Keratinocyte (primary cell): ENCODE measurements at regions not wholly inside any gene's neighbourhood (a gene's known extent, or its start where the extent isn't known, plus 50 kb on each side); places are given as distances from the start of the nearest gene placed in this dataset.
A peak's percentile ranks its signal among the peaks of the same experiment; 100 is the strongest.

Experiments
- DNase-seq: peaks from one replicate; pipeline ENCODE4 v3.0.0-alpha.2; 2011; ENCODE audit warnings: low read depth, missing footprints, low spot score
- FAIRE-seq: peaks from 2 replicates; lab custom pipeline; 2011; peaks lifted over from hg19 to GRCh38; lab: Jason Lieb, UNC
- H2AFZ ChIP-seq: 2 replicates; pipeline ENCODE4 v1.6.0; 2012; ENCODE audit warnings: low read length, control low read depth, inconsistent platforms; ENCODE audit not compliant: control insufficient read depth
- H3K27ac ChIP-seq: 2 replicates; pipeline ENCODE4 v1.5.1; 2011; ENCODE audit warnings: low read length; ENCODE audit not compliant: control insufficient read depth, insufficient read depth
- H3K27me3 ChIP-seq: 3 replicates; pipeline ENCODE4 v1.6.0; 2011; ENCODE audit warnings: low read length; ENCODE audit not compliant: control insufficient read depth, insufficient read depth; ENCODE audit errors: extremely low read depth
- H3K36me3 ChIP-seq, 2 experiments: 2 replicates in 1 of 2; 3 replicates in 1 of 2; pipeline ENCODE4 v1.5.1; 2011; ENCODE audit warnings: low read length in 2 of 2, mild to moderate bottlenecking in 1 of 2; ENCODE audit not compliant: control insufficient read depth in 2 of 2, insufficient read depth in 2 of 2; ENCODE audit errors: extremely low read depth in 1 of 2
- H3K4me1 ChIP-seq: 3 replicates; pipeline ENCODE4 v1.5.1; 2011; ENCODE audit warnings: low read length; ENCODE audit not compliant: control insufficient read depth, insufficient read depth; ENCODE audit errors: extremely low read depth
- H3K4me2 ChIP-seq: 3 replicates; pipeline ENCODE4 v1.6.0; 2011; ENCODE audit warnings: low read depth, low read length; ENCODE audit not compliant: control insufficient read depth, insufficient read depth; ENCODE audit errors: extremely low read depth
- H3K4me3 ChIP-seq, 3 experiments: fragments of 200-600 bp in 1 of 3; sonication (generic) in 1 of 3; 2 replicates in 2 of 3; 3 replicates in 1 of 3; pipeline ENCODE4 v1.5.1; 2011 to 2016; ENCODE audit warnings: low read length in 3 of 3, mild to moderate bottlenecking in 3 of 3, control low read depth in 2 of 3, inconsistent platforms in 1 of 3, low read depth in 1 of 3, mixed read lengths in 1 of 3, mixed run types in 1 of 3, moderate library complexity in 1 of 3; ENCODE audit not compliant: control insufficient read depth in 2 of 3, insufficient read depth in 2 of 3; ENCODE audit errors: extremely low read depth in 1 of 3
- H3K79me2 ChIP-seq: 2 replicates; pipeline ENCODE4 v1.6.0; 2012; ENCODE audit warnings: low read length; ENCODE audit not compliant: control insufficient read depth, insufficient read depth
- H3K9ac ChIP-seq: 3 replicates; pipeline ENCODE4 v1.6.0; 2011; ENCODE audit warnings: low read length; ENCODE audit not compliant: control insufficient read depth, insufficient read depth; ENCODE audit errors: extremely low read depth
- H3K9me1 ChIP-seq: 3 replicates; pipeline ENCODE4 v1.6.0; 2011; ENCODE audit warnings: low read length; ENCODE audit not compliant: control insufficient read depth, insufficient read depth; ENCODE audit errors: extremely low read depth
- H3K9me3 ChIP-seq: 2 replicates; pipeline ENCODE4 v1.5.1; 2012; ENCODE audit warnings: low read depth, low read length; ENCODE audit not compliant: control insufficient read depth
- H4K20me1 ChIP-seq: 3 replicates; pipeline ENCODE4 v1.6.0; 2011; ENCODE audit warnings: low read length; ENCODE audit not compliant: control insufficient read depth, insufficient read depth; ENCODE audit errors: extremely low read depth
- CTCF ChIP-seq, 3 experiments: IDR thresholded peaks in 1 of 3; conservative IDR thresholded peaks in 1 of 3; optimal IDR thresholded peaks in 1 of 3; 2 replicates in 2 of 3; 3 replicates in 1 of 3; pipeline versions ENCODE3 to v1.5.1; 2011; ENCODE audit warnings: low read length in 3 of 3, mild to moderate bottlenecking in 3 of 3, moderate library complexity in 2 of 3, control low read depth in 1 of 3, inconsistent platforms in 1 of 3; ENCODE audit not compliant: insufficient read depth in 2 of 3; ENCODE audit errors: extremely low read depth in 1 of 3
- EZH2 ChIP-seq: IDR thresholded peaks from one replicate; pipeline ENCODE4 v1.6.1; 2012; ENCODE audit warnings: inconsistent platforms, mild to moderate bottlenecking, low read length, moderate library complexity
- dilution Hi-C: fragments of 300-500 bp; cut with MboI; formaldehyde crosslinking; loops from one replicate; pipeline ENCODE4 v1.7.0; 2020; ENCODE audit warnings: low sequenced_read_pairs; ENCODE audit not compliant: extremely low pct_ligation_motif_present

DNA sequence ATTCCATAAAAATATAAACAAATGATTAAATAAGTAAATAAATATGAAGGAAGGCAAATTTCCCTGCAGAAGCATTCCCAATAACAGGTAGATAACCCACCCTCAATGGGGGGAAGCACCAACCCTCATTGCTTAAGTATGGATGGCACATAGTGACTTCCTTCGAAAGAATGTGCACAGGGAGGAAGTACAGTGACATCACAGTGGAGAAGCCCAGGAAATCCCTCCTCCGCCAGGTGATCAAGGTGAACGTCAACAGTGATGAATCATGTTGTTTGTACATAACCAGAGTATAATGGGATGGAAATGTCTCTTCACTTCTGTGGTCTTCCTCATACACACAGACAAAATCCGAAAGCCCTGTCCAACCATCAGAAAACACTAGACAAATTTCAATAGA is 267.9 kb downstream of the THBS2 start:
- Histone ChIP-seq H3K4me2 (no peak overlapping the region), H3K27ac (no peak overlapping the region), H3K4me3 (no peak overlapping the region), H3K9ac (no peak overlapping the region), H2AFZ (no peak overlapping the region), H3K79me2 (no peaks in the 10 kb centered on the region), H3K36me3 (no peaks in the 10 kb centered on the region), H3K9me3 (no peaks in the 10 kb centered on the region), H3K27me3 (no peaks in the 10 kb centered on the region), H4K20me1 (no peaks in the 10 kb centered on the region), H3K4me1 (no peaks in the 10 kb centered on the region), H3K9me1 (no peaks in the 10 kb centered on the region)
- no peak for TF ChIP-seq CTCF (optimal IDR thresholded peaks at IDR 0.05 in 1 of 3, IDR thresholded peaks at IDR 0.05 in 1 of 3, conservative IDR thresholded peaks at IDR 0.05 in 1 of 3; ENCODE audit: extremely low read depth in 1 of 3, insufficient read depth in 2 of 3, low read length in 3 of 3)
- no peak for TF ChIP-seq EZH2
- FAIRE-seq (peak; percentile 68), DNase-seq (no peak)
- dilution Hi-C loops, result no loop called here

- DNase-seq (no peak), FAIRE-seq (no peak)
- dilution Hi-C loops, result no loop called here
- H2AFZ ChIP-seq, result no peak overlapping the region
- no peaks in the 10 kb centered on the region for H3K36me3 ChIP-seq
- no peak overlapping the region for H3K4me3 ChIP-seq
- no peaks in the 10 kb centered on the region for H3K9me3 ChIP-seq
- TF ChIP-seq CTCF (optimal IDR thresholded peaks at IDR 0.05 in 1 of 3, IDR thresholded peaks at IDR 0.05 in 1 of 3, conservative IDR thresholded peaks at IDR 0.05 in 1 of 3; ENCODE audit: extremely low read depth in 1 of 3, insufficient read depth in 2 of 3, low read length in 3 of 3) (no peak), EZH2 (no peak)
- H3K9ac ChIP-seq, result no peak overlapping the region
- H3K4me2 ChIP-seq, result no peak overlapping the region
- no peaks in the 10 kb centered on the region for H3K27me3 ChIP-seq
- no peak overlapping the region for H3K27ac ChIP-seq
- no peaks in the 10 kb centered on the region for H3K79me2 ChIP-seq
- H3K4me1 ChIP-seq, result no peaks in the 10 kb centered on the region
- no peaks in the 10 kb centered on the region for H4K20me1 ChIP-seq
- H3K9me1 ChIP-seq, result no peaks in the 10 kb centered on the region
Measured at GRCh38 chr6:168983925-168984324, 269.7 kb downstream of the THBS2 start.
